Endodermal cell (in vitro differentiated cells): ENCODE measurements at regions not wholly inside any gene's neighbourhood (a gene's known extent, or its start where the extent isn't known, plus 50 kb on each side); places are given as distances from the start of the nearest gene placed in this dataset.

Experiments
- DNase-seq: peaks from one replicate; pipeline ENCODE4 v3.0.0-alpha.2; 2017
- H3K27ac ChIP-seq: 2 replicates; pipeline ENCODE4 v1.5.1; 2013; ENCODE audit warnings: mild to moderate bottlenecking, low read depth, low read length, moderate library complexity
- H3K27me3 ChIP-seq: 2 replicates; pipeline ENCODE4 v1.6.1; 2013; ENCODE audit warnings: mild to moderate bottlenecking, low read length, moderate library complexity; ENCODE audit not compliant: insufficient read depth, control insufficient read depth, poor library complexity, severe bottlenecking
- H3K36me3 ChIP-seq: 2 replicates; pipeline ENCODE4 v1.7.0; 2013; ENCODE audit warnings: mild to moderate bottlenecking, low read length, moderate library complexity; ENCODE audit not compliant: control insufficient read depth, insufficient read depth
- H3K4me1 ChIP-seq: one replicate; pipeline ENCODE4 v1.7.0; 2013; ENCODE audit warnings: low read length; ENCODE audit not compliant: control insufficient read depth, insufficient read depth
- H3K4me3 ChIP-seq: 2 replicates; pipeline ENCODE4 v1.5.1; 2013; ENCODE audit warnings: mild to moderate bottlenecking, low read length, moderate library complexity
- H3K9ac ChIP-seq: 2 replicates; pipeline ENCODE4 v1.6.1; 2013; ENCODE audit warnings: mild to moderate bottlenecking, low read length, moderate library complexity; ENCODE audit not compliant: poor library complexity, severe bottlenecking; ENCODE audit errors: extremely low read depth
- H3K9me3 ChIP-seq: 2 replicates; pipeline ENCODE4 v1.6.1; 2013; ENCODE audit warnings: mild to moderate bottlenecking, low read length, moderate library complexity; ENCODE audit not compliant: control insufficient read depth
- H3K27ac Mint-ChIP-seq: 2 replicates; pipeline ENCODE4 v1.8.0; 2020; ENCODE audit warnings: mixed read lengths
- H3K27me3 Mint-ChIP-seq: 2 replicates; pipeline ENCODE4 v1.8.0; 2021; ENCODE audit warnings: mild to moderate bottlenecking, mixed read lengths; ENCODE audit not compliant: insufficient read depth
- H3K36me3 Mint-ChIP-seq: 2 replicates; pipeline ENCODE4 v1.8.0; 2020; ENCODE audit warnings: low read depth, mixed read lengths
- H3K4me1 Mint-ChIP-seq: 2 replicates; pipeline ENCODE4 v1.8.0; 2020; ENCODE audit warnings: mixed read lengths
- H3K4me3 Mint-ChIP-seq: 2 replicates; pipeline ENCODE4 v1.8.0; 2020; ENCODE audit warnings: mild to moderate bottlenecking, moderate library complexity, mixed read lengths
- H3K9me3 Mint-ChIP-seq: 2 replicates; pipeline ENCODE4 v1.8.0; 2020; ENCODE audit warnings: mild to moderate bottlenecking, mixed read lengths
- whole genome bisulfite sequencing, 2 experiments: methylation state at CpG; one replicate each; pipeline versions ENCODE4 v1.1.5 to v1.1.7; 2013; ENCODE audit warnings: missing lambda C conversion rate in 2 of 2, mixed read lengths in 1 of 2; ENCODE audit not compliant: insufficient coverage in 1 of 2, insufficient read length in 1 of 2; 5-methylcytosine and 5-hydroxymethylcytosine counted together
- TF ChIP-seq, protein P1 (sequence below): fragments of 200-600 bp; sonication (generic); conservative IDR thresholded peaks from 2 replicates; pipeline ENCODE4 v1.5.0; 2021; ENCODE audit warnings: antibody characterized with exemption, mild to moderate bottlenecking

DNA sequence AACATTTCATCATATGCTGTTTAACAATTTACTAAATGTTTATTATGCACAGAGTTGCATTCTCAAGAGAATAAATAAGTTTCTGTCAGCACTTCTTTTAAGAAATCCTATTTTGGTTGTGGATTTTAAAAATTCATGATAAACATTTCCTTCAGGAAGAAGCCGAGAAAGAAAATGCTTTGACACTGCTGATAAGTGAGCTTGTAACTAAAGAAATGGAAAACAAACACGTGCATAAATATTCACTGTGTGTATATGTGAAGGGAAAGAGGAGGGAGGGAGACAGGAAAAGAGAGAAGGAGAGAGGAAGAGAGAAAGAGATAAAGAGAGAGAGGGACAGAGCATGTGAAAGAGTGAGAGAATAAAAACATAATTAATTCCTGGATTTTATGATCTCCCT, 1165.0 kb downstream of the DIAPH3 start:
- Mint-ChIP-seq H3K4me1 (peaks cover 4% of the 10 kb centered on the region), H3K27me3 (no peaks in the 10 kb centered on the region), H3K36me3 (no peaks in the 10 kb centered on the region), H3K27ac (no peak overlapping the region), H3K9me3 (peaks cover 7% of the 10 kb centered on the region), H3K4me3 (no peak overlapping the region)
- no peaks in the 10 kb centered on the region for H3K36me3 ChIP-seq
- DNase-seq, result no peak
- no peak overlapping the region for H3K27ac ChIP-seq
- 83 to 86% methylated on average over 2 of the region's 2 CpGs for WGBS, 2 experiments
- TF ChIP-seq, protein P1, sequence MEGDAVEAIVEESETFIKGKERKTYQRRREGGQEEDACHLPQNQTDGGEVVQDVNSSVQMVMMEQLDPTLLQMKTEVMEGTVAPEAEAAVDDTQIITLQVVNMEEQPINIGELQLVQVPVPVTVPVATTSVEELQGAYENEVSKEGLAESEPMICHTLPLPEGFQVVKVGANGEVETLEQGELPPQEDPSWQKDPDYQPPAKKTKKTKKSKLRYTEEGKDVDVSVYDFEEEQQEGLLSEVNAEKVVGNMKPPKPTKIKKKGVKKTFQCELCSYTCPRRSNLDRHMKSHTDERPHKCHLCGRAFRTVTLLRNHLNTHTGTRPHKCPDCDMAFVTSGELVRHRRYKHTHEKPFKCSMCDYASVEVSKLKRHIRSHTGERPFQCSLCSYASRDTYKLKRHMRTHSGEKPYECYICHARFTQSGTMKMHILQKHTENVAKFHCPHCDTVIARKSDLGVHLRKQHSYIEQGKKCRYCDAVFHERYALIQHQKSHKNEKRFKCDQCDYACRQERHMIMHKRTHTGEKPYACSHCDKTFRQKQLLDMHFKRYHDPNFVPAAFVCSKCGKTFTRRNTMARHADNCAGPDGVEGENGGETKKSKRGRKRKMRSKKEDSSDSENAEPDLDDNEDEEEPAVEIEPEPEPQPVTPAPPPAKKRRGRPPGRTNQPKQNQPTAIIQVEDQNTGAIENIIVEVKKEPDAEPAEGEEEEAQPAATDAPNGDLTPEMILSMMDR, result no peak
- no peak overlapping the region for H3K9ac ChIP-seq
- H3K9me3 ChIP-seq, result no peaks in the 10 kb centered on the region
- no peak overlapping the region for H3K4me3 ChIP-seq
- H3K4me1 ChIP-seq, result no peaks in the 10 kb centered on the region
- no peaks in the 10 kb centered on the region for H3K27me3 ChIP-seq

DNA sequence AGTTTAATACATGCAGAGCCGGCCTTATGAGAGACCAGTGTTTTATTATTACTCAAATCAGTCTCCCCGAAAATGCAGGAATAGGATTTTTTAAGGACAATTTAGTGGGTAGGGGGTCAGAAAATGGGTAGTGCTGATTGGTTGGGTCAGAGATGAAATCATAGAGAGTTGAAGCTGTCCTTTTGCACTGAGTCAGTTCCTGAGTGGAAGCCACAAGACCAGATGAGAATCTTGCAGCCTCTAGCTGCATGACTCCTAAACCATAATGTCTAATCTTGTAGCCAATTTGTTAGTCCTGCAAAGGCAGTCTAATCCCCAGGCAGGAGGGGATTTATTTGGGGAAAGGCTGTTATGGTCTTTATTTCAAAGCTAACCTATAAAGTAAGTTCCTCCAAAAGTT, 1163.9 kb downstream of the DIAPH3 start:
- DNase-seq, result no peak
- TF ChIP-seq, protein P1, result no peak
- no peak overlapping the region for H3K4me3 ChIP-seq
- peaks cover 4% of the 10 kb centered on the region for H3K4me1 Mint-ChIP-seq
- no peaks in the 10 kb centered on the region for H3K27me3 Mint-ChIP-seq
- H3K9ac ChIP-seq, result no peak overlapping the region
- H3K27ac Mint-ChIP-seq, result no peak overlapping the region
- H3K27me3 ChIP-seq, result no peaks in the 10 kb centered on the region
- H3K27ac ChIP-seq, result no peak overlapping the region
- no peak overlapping the region for H3K4me3 Mint-ChIP-seq
- WGBS, 2 experiments, result 96 to 100% methylated on average over 1 to 2 of the region's 2 CpGs
- H3K36me3 Mint-ChIP-seq, result no peaks in the 10 kb centered on the region
- H3K36me3 ChIP-seq, result no peaks in the 10 kb centered on the region
- H3K9me3 ChIP-seq, result no peaks in the 10 kb centered on the region
- H3K9me3 Mint-ChIP-seq, result peaks cover 12% of the 10 kb centered on the region
- H3K4me1 ChIP-seq, result no peaks in the 10 kb centered on the region

DNA sequence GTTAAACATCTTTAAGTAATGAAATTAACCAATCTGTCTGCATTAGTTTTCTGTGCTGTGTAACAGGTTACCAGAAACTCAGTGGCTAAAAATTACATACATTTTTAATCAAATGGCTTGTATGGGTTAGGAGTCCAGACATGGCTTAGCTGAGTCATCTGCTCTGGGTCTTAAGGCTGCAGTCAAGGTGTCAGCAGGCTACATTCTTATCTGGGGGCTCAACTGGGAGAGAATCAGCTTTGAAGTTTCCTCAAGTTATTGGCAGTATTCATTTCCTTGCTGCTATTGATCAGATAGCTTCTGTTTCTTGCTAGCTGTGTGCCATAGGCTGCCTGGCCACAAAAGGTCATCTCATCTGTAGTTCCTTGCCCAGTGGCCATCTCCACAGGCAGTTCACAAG, 1163.0 kb downstream of the DIAPH3 start:
- Histone ChIP-seq H3K27ac (no peak overlapping the region), H3K4me1 (no peaks in the 10 kb centered on the region), H3K4me3 (no peak overlapping the region), H3K36me3 (no peaks in the 10 kb centered on the region), H3K27me3 (no peaks in the 10 kb centered on the region), H3K9me3 (no peaks in the 10 kb centered on the region), H3K9ac (no peak overlapping the region)
- TF ChIP-seq, protein P1, result no peak
- Mint-ChIP-seq H3K36me3 (no peaks in the 10 kb centered on the region), H3K27me3 (no peaks in the 10 kb centered on the region), H3K4me3 (no peak overlapping the region), H3K4me1 (peaks cover 4% of the 10 kb centered on the region), H3K27ac (no peak overlapping the region), H3K9me3 (peaks cover 12% of the 10 kb centered on the region)
- DNase-seq, result no peak
